ENCODE measurements at regions not wholly inside any gene's neighbourhood (a gene's known extent, or its start where the extent isn't known, plus 50 kb on each side); places are given as distances from the start of the nearest gene placed in this dataset.

- DNase-seq (ENCODE audit: low read depth): no peak
Measured at GRCh38 chr5:156274453-156274852, 52.5 kb upstream of the SGCD start.
